A549 (cell line): ENCODE measurements at regions not wholly inside any gene's neighbourhood (a gene's known extent, or its start where the extent isn't known, plus 50 kb on each side); places are given as distances from the start of the nearest gene placed in this dataset.

ENCODE experiments used
- EHMT2 ChIP-seq: fragments of 200-600 bp; sonication (generic); IDR thresholded peaks from 2 replicates; pipeline ENCODE4 v1.6.1; 2016; ENCODE audit warnings: antibody characterized with exemption, low read depth, mild to moderate bottlenecking, moderate library complexity
- FOXS1 ChIP-seq: fragments of 250-450 bp; sonication (Bioruptor Pico); IDR thresholded peaks from 2 replicates; pipeline ENCODE4 v1.5.0; 2020; ENCODE audit warnings: mild to moderate bottlenecking, moderate library complexity
- HDAC2 ChIP-seq: fragments of 200-600 bp; sonication (generic); IDR thresholded peaks from 2 replicates; pipeline ENCODE4 v1.6.1; 2016
- KDM1A ChIP-seq: fragments of 200-600 bp; sonication (generic); IDR thresholded peaks from 2 replicates; pipeline ENCODE4 v1.6.1; 2016; ENCODE audit warnings: low read depth, mild to moderate bottlenecking
- POLR2A ChIP-seq: IDR thresholded peaks from 2 replicates; pipeline ENCODE4 v1.6.1; 2012; ENCODE audit warnings: mild to moderate bottlenecking, low read length
- RAD21 ChIP-seq, 2 experiments: fragments of >200 bp in 1 of 2; sonication (Bioruptor Twin) in 1 of 2; formaldehyde crosslinking in 1 of 2; IDR thresholded peaks in 1 of 2; conservative IDR thresholded peaks in 1 of 2; 2 replicates in 1 of 2; 3 replicates in 1 of 2; pipeline ENCODE4 v1.6.1; 2012 to 2018; ENCODE audit warnings: inconsistent platforms in 1 of 2
- RCOR1 ChIP-seq: fragments of 150-350 bp; IDR thresholded peaks from 2 replicates; pipeline ENCODE4 v1.6.1; 2014; ENCODE audit warnings: antibody characterized with exemption, low read length, low read depth
- TP53 ChIP-seq: fragments of 250-450 bp; sonication (Bioruptor Pico); IDR thresholded peaks from 2 replicates; pipeline ENCODE4 v1.5.0; 2021; ENCODE audit warnings: mild to moderate bottlenecking, moderate library complexity
- ZC3H11A ChIP-seq: fragments of 450-650 bp; IDR thresholded peaks from 2 replicates; pipeline ENCODE4 v1.6.1; 2014; ENCODE audit warnings: antibody characterized with exemption, mild to moderate bottlenecking
- TF ChIP-seq, protein P1 (sequence below): fragments of >200 bp; sonication (Bioruptor Twin); formaldehyde crosslinking; IDR thresholded peaks from 3 replicates; pipeline ENCODE4 v1.6.1; 2016
- TF ChIP-seq, protein P2 (sequence below): fragments of >200 bp; sonication (Bioruptor Twin); formaldehyde crosslinking; IDR thresholded peaks from 3 replicates; pipeline ENCODE4 v1.5.1; 2016
- TF ChIP-seq, protein P3 (sequence below): fragments of 200-600 bp; sonication (generic); IDR thresholded peaks from 2 replicates; pipeline ENCODE4 v1.6.1; 2016; ENCODE audit warnings: antibody characterized with exemption, mild to moderate bottlenecking, moderate library complexity
- TF ChIP-seq, protein P4 (sequence below): IDR thresholded peaks from 2 replicates; pipeline ENCODE4 v1.6.1; 2012; ENCODE audit warnings: low read depth, borderline replicate concordance
- TF ChIP-seq, protein P5 (sequence below): IDR thresholded peaks from 2 replicates; pipeline ENCODE4 v1.6.1; 2012

DNA sequence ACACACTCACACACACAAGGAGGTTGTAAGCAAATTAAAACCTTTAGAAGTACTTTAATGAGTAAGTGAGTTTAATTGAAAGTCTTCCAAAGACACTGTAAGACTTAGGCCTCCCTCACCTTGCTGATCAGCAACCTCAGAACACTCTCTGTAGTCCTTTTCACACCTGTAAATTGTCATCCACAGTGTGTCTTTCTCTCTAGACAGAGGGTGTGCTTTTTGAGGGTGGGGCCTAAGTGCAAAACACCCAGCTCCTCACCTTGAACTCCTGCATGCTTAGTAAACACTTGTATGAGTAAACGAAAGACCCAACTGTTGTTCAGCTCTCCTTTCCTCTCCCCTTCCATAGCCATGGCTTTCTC lies 183.2 kb upstream of the IL12A start:
- TF ChIP-seq, protein P1, sequence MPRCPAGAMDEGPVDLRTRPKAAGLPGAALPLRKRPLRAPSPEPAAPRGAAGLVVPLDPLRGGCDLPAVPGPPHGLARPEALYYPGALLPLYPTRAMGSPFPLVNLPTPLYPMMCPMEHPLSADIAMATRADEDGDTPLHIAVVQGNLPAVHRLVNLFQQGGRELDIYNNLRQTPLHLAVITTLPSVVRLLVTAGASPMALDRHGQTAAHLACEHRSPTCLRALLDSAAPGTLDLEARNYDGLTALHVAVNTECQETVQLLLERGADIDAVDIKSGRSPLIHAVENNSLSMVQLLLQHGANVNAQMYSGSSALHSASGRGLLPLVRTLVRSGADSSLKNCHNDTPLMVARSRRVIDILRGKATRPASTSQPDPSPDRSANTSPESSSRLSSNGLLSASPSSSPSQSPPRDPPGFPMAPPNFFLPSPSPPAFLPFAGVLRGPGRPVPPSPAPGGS, result no peak
- TF ChIP-seq, protein P2, sequence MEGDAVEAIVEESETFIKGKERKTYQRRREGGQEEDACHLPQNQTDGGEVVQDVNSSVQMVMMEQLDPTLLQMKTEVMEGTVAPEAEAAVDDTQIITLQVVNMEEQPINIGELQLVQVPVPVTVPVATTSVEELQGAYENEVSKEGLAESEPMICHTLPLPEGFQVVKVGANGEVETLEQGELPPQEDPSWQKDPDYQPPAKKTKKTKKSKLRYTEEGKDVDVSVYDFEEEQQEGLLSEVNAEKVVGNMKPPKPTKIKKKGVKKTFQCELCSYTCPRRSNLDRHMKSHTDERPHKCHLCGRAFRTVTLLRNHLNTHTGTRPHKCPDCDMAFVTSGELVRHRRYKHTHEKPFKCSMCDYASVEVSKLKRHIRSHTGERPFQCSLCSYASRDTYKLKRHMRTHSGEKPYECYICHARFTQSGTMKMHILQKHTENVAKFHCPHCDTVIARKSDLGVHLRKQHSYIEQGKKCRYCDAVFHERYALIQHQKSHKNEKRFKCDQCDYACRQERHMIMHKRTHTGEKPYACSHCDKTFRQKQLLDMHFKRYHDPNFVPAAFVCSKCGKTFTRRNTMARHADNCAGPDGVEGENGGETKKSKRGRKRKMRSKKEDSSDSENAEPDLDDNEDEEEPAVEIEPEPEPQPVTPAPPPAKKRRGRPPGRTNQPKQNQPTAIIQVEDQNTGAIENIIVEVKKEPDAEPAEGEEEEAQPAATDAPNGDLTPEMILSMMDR, result no peak; the same call in 2 of the 3 replicates
- TF ChIP-seq, protein P3, sequence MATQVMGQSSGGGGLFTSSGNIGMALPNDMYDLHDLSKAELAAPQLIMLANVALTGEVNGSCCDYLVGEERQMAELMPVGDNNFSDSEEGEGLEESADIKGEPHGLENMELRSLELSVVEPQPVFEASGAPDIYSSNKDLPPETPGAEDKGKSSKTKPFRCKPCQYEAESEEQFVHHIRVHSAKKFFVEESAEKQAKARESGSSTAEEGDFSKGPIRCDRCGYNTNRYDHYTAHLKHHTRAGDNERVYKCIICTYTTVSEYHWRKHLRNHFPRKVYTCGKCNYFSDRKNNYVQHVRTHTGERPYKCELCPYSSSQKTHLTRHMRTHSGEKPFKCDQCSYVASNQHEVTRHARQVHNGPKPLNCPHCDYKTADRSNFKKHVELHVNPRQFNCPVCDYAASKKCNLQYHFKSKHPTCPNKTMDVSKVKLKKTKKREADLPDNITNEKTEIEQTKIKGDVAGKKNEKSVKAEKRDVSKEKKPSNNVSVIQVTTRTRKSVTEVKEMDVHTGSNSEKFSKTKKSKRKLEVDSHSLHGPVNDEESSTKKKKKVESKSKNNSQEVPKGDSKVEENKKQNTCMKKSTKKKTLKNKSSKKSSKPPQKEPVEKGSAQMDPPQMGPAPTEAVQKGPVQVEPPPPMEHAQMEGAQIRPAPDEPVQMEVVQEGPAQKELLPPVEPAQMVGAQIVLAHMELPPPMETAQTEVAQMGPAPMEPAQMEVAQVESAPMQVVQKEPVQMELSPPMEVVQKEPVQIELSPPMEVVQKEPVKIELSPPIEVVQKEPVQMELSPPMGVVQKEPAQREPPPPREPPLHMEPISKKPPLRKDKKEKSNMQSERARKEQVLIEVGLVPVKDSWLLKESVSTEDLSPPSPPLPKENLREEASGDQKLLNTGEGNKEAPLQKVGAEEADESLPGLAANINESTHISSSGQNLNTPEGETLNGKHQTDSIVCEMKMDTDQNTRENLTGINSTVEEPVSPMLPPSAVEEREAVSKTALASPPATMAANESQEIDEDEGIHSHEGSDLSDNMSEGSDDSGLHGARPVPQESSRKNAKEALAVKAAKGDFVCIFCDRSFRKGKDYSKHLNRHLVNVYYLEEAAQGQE, result no peak
- TF ChIP-seq HDAC2, result no peak
- TF ChIP-seq EHMT2, result no peak
- TF ChIP-seq, protein P4, sequence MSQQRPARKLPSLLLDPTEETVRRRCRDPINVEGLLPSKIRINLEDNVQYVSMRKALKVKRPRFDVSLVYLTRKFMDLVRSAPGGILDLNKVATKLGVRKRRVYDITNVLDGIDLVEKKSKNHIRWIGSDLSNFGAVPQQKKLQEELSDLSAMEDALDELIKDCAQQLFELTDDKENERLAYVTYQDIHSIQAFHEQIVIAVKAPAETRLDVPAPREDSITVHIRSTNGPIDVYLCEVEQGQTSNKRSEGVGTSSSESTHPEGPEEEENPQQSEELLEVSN, result no peak
- no peak for TF ChIP-seq POLR2A
- TF ChIP-seq, protein P5, sequence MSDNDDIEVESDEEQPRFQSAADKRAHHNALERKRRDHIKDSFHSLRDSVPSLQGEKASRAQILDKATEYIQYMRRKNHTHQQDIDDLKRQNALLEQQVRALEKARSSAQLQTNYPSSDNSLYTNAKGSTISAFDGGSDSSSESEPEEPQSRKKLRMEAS, result no peak
- no peak for TF ChIP-seq RCOR1
- TF ChIP-seq ZC3H11A, result no peak
- no peak for TF ChIP-seq KDM1A
- no peak for TF ChIP-seq RAD21 (conservative IDR thresholded peaks at IDR 0.05 in 1 of 2, IDR thresholded peaks at IDR 0.05 in 1 of 2)
- no peak for TF ChIP-seq TP53 (CRISPR knock-in tag)
- TF ChIP-seq FOXS1, result no peak
